H54 (cell line): ENCODE measurements at regions not wholly inside any gene's neighbourhood (a gene's known extent, or its start where the extent isn't known, plus 50 kb on each side); places are given as distances from the start of the nearest gene placed in this dataset.
"Not testable (repeated sequence)": the region's sequence is repeated elsewhere in the genome, so short reads cannot be mapped to it uniquely, and the experiment has no call there.

ENCODE experiments used
- DNase-seq: peaks from one replicate; pipeline ENCODE4 v3.0.0; 2011; ENCODE audit warnings: low spot score, mixed read lengths; ENCODE audit not compliant: insufficient read length
- FAIRE-seq: peaks from 3 replicates; lab custom pipeline; 2011; peaks lifted over from hg19 to GRCh38; lab: Jason Lieb, UNC
- POLR2A ChIP-seq: IDR thresholded peaks from 2 replicates; pipeline ENCODE4 v1.6.1; 2011; ENCODE audit warnings: low read depth, mild to moderate bottlenecking, low read length

DNA sequence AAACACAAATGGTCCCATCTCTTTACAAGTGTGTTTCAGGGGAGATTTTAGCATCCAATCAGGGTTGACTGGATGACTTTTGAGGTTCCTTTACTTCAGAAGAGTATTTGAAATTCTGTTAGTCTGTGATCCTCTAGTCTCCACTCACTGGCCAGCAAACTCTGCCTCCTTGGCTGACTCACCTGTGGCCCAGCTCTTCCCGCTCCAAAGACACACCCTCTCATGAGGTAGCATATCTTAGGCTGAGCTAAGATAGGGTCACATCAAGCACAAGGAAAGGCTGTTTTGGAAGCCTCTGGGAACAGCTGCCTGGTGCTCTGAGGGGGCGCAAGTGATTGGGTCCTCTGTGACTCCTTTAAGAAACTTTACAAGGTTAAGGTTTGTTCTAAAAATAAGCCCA is 102.3 kb upstream of the FGGY start:
- no peak for FAIRE-seq
- DNase-seq: no peak
- TF ChIP-seq POLR2A: no peak

DNA sequence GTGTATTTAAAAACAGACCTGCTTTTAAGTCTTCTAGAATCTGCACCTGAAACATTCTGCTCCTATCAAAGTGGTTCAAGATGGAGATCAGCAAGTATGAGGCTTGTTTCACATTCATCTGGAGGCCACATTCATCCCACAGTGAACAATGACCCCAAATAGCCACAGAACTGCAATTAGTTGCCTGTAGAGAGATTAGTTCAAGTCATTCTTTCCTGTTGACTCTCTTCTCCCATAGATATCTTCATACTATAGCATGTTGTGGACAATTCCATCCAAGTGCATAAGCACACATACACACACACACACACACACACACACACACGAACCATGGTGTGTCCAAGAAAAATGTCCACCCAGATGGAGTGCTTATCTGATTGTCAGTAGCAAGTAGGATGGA is 101.7 kb upstream of the FGGY start:
- TF ChIP-seq POLR2A: no peak
- DNase-seq (no peak), FAIRE-seq (no peak)

DNA sequence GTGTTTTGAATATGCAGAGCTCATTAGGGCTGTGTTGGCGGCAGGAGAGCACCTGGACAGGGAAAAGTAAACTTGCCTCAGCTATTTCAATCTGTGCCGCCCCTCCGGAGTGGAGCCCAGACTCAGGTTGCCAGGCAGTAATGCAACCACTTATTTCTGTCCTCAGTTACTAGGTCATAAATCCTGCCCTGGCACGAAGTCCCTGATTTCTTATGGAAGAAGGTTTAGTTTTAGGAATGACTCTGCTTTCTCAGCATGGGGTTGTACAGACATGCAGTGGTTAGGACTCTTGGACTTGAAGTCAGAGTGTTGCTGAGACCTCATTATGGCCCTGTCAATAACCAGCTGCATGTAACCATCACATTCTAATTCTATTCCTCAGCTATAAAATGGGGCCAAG is 98.3 kb upstream of the FGGY start:
- DNase-seq: no peak

DNA sequence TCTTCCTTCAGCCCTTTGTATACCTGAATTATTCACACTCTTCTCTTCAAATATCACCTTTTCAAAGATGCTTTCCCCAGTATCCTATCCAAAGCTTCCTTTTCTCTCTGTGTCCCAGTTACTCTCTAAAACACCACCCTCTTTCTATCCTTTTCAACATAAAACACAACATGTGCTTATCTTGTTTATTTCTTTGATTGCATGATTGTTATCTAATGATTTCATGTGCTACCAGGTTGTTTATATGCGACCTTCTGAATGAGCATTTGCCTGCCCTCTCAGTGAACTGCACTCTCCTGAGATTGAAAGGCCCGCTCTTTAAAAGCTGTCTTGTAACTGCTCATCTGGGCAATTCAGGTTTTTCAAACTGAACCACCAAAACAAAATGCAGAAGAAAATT is 97.7 kb upstream of the FGGY start:
- TF ChIP-seq POLR2A: no peak
- no peak for DNase-seq
- FAIRE-seq: no peak

More for the DNA sequence above, 98.3 kb upstream of the FGGY start:
- TF ChIP-seq POLR2A: no peak
- FAIRE-seq: no peak

DNA sequence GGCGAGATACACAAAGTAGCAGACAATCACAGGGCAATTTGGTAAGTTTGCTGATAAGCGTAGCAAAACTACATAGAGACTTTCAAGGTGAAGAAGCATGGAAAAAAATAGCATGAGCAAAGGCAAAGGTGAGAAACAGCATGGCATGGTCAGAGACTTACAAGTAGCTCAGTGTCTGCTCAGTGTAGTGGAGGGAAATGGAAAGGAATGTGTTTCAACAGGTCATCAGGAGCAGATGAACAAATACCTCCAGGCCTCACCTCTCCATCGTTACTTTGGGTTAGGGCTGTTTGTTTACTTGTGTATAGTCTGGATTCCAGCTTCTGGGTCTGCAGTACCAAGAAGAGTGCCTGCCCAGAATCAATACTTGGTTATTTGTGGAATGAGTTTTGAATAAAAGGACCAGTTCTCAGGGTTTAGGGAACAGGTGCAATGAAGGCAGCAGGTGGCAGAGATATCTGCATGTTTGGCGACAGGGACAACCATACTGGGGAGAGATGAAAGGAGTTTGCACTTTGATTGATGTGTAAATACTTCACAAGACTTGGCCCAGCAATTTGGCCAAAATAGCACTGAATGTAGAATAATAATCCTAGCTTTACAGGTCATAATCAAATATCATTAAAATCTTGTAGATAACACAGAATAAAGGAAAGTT is 97.0 kb upstream of the FGGY start:
- TF ChIP-seq POLR2A: no peak
- DNase-seq (no peak), FAIRE-seq (no peak)

DNA sequence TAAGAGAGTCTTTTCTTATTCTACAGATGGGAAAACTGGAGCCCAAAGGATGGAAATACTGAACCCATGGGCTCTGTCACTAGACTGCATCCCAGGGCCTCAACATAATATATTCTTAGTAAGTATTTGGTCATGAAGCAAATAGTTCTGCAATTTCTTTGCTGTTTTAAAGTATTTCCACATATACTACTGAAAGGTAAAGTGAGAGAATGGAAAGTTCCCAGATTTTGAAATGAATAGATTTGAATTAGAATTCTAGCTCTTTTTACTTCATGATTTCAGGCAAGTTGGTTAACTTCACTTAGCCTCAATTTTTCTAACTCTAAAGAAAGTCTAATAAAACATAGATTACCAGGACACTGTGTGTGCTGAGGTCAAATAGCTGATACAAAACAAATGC is 95.6 kb upstream of the FGGY start:
- FAIRE-seq: no peak
- TF ChIP-seq POLR2A: no peak
- no peak for DNase-seq

DNA sequence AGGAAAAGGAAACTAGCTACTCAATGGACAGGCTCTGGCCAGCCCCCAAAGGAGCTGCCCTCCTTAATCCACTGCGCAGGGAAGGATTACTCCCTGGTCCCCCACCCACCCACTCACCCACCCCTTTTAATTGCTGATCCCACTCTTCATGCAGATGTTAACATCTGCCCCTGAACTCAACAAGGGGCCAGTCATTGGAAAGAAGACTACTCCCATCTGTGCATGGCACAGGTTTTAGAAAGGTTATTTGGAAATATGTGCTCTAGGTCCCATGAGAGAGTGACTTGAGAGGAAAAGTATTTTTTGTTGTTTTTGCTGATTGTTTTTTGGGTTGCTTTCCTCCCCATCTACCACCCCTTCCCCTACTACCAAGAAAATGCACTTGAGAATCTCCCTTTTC is 94.4 kb upstream of the FGGY start:
- no peak for FAIRE-seq
- TF ChIP-seq POLR2A: no peak
- no peak for DNase-seq

DNA sequence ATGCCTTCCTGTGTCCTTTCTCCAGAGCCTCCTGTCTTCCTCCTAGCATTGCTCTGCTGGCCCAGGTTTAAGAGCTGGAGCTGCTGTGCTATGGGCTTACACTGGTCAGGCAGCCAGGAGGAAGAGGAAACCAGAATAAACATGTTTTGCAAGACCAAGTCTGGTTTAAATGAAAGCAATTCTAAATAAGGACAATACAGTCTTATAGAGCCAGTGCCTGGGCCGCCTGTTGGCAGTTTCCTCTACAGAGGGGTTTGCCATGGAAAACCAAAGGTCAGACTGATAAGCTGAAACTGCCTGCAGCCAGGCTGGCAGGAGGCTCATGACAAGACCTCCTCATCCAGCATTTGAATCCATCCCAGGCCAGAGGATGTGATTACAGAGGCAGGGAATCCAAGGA is 92.9 kb upstream of the FGGY start:
- TF ChIP-seq POLR2A: no peak
- FAIRE-seq (no peak), DNase-seq (no peak)

DNA sequence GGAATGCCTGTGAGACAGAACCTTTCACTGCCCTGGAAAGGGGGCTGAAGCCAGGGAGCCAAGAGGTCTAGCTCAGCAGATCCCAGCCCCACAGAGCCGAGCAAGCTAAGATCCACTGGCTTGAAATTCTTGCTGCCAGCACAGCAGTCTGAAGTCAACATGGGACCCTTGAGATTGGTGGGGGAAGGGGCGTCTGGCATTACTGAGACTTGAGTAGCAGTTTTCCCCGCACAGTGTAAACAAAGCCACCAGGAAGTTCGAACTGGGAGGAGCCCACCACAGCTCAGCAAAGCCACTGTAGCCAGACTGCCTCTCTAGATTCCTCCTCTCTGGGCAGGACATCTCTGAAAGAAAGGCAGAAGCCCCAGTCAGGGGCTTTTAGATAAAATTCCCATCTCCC is 90.3 kb upstream of the FGGY start:
- FAIRE-seq: not testable (repeated sequence)

DNA sequence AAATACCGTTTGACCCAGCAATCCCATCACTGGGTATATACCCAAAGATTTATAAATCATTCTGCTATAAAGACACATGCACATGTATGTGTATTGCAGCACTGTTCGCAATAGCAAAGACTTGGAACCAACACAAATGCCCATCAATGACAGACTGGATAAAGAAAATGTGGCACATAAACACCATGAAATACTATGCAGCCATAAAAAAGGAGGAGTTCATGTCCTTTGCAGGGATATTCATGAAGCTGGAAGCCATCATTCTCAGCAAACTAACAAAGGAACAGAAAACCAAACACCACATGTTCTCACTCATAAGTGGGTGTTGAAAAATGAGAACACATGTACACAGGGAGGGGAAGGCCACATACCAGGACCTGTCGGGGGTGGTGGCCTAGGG is 86.5 kb upstream of the FGGY start:
- FAIRE-seq, DNase-seq: not testable (repeated sequence)

More for the DNA sequence above, 90.3 kb upstream of the FGGY start:
- not testable (repeated sequence) for DNase-seq

DNA sequence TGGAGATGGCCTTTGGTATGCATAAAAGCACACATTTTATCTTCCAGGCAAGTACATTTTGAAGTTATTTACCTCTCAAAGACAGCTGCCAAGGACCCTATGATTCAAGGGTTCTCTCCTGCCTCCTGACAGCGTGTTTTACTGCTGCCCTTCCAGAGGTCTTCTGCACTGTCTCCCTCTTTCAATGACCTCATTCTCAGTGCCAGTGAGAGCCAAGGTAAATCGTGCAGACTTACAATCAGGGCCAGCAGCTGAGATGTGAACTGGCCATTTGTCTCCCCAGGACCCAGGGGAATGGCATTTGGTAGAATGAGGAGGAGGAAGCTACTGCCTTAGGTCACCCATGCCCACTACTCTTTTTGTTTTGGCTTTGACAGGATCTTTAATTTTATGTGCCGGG is 84.2 kb upstream of the FGGY start:
- TF ChIP-seq POLR2A: no peak
- DNase-seq (no peak), FAIRE-seq (no peak)

DNA sequence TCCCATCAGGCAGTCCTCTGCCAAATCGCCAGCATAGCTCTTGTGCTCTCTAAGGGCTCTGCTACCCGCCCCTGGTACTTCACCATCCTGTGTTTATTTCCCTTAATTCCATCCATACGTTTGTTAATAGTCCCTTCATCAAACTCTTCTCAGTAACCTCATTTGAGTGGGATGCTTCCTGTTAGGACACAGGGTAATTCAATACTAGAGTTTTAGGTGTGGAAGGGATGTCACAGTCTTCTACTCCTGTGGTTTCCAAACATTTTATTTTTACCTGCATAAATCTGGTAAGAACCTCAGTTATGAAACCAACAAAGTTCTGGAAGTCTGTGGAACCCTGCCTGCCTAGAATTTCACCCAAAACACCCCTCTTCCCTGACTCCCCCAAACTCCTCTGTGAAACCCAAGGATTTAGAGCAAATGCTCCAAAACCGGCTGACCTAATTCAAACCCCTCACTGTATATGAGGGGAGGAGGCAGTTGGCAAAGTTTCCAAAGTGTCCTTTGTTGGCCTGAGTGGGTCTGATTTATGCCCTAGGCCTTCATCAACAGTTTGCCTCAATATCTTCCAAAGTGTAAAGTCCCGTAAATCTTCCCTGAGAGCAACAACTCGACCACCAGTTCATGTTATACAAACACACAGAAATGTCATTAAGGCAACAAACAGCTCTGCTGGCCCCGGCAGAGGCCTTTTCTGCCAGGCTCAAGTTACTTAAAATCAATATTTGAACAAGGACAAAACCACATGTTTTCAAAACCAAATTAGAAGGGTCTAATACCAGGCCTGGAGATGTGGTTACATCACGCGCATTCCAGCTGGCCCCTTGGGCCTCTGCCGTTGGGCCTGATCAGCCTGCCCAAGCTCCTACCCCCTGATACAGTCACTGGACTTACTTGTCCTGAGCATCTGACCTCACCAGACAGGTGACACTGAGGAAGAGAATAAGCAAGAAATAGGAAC is 82.4 kb upstream of the FGGY start:
- DNase-seq: no peak
- FAIRE-seq: no peak
- no peak for TF ChIP-seq POLR2A

DNA sequence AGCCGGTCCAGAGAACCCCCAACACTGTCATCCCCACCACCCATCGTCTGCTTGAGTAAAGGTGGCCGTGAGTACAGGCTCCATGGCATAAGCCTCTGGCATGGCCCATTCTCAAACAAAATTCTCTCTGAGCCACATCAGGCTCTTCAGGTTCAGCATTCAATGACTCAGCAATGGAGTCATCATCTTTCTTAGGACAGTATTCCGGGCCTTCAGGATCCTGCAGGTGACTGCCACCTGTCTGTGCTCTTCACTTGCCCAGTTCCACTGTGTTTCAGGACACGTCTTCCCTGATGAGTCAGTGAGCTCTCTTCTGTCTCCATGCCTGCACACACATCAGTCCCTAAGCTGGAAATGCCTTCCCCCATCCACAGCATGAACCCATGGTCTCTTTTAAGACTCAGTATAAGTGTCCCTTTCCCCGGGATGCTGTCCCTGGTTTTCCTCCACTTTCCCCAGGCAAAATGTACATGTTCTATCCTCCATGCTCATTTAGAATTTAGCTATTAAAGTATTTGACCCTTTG is 81.1 kb upstream of the FGGY start:
- FAIRE-seq: no peak
- DNase-seq: no peak
- no peak for TF ChIP-seq POLR2A

DNA sequence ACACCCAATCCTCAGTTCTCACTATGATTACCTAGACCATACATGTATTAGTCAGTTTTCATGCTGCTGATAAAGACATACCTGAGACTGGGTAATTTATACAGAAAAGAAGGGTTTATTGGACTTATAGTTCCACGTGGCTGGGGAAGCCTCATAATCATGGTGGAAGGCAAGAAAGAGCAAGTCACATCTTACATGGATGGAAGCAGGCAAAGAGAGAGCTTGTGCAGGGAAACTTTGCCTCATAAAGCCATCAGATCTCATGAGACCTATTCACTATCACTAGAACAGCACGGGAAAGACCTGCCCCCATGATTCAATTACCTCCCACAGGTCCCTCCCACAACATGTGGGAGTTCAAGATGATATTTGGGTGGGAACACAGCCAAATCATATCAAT is 79.5 kb upstream of the FGGY start:
- not testable (repeated sequence) for FAIRE-seq, DNase-seq

DNA sequence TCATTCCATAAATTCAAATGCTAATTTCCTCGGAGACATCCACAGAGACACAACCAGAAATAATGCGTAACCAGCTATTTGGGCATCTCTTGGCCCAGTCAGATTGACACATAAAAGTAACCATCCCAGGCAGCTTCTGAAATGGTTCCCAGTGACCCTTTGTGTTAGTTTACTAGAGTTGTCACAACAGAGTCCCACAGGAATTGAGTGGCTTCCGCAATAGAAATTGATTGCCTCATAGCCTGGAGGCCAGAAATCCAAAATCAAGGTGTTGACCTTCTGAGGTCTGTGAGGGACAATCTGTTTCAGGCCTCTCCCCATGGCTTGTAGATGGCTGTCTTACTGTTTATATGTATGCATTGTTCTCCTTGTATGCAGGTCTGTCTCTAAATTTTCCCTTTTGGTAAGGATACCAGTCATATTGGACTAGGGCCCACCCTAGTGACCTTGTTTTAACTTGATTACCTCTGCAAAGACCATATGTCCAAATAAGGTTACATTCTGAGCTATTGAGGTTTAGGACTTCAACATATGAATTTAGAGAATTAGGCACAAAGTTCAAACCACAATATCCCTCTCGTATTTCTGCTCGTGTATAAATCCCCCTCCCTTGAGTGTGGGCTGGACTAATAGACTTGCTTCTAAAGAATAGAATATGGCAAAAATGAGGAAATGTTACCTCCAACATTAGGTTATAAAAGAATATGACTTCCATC is 78.2 kb upstream of the FGGY start:
- no peak for FAIRE-seq
- TF ChIP-seq POLR2A: no peak
- DNase-seq: no peak
